SIG-M5 treated with dmso at 0.1 percent for 504 hours (cell line): ENCODE measurements at regions not wholly inside any gene's neighbourhood (a gene's known extent, or its start where the extent isn't known, plus 50 kb on each side); places are given as distances from the start of the nearest gene placed in this dataset.

ENCODE experiments used
- DNase-seq: peaks from one replicate; lab custom pipeline; 2025; ENCODE audit not compliant: unreplicated experiment; lab: John Stamatoyannopoulos, UW

- no peak for DNase-seq
These were observed 329.7 kb downstream of the FSIP2 start for GRCh38 chr2:186068139-186068801.

- no peak for DNase-seq
These were observed 331.1 kb downstream of the FSIP2 start for GRCh38 chr2:186069676-186070075.

- DNase-seq = no peak
These were observed 346.6 kb downstream of the FSIP2 start for GRCh38 chr2:186085226-186085625.

DNA sequence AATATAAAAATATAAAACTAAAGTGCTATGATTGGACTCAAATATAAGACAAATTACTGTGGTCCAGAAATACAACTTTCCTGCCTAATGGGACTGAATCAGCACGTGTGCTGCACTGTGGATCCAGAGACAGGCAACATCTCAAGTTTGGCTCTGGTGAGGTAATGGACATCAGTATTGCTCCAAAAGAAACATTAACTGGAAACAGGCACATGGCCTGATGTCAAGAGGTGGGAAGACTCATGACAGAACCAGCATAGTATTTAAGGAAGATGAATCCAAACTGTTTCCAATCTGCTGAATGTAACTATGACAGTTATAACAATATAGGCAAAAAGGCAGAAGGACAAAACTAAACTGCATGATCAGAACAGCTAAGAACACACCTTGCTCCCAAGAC is 354.6 kb downstream of the FSIP2 start:
- DNase-seq = no peak

DNA sequence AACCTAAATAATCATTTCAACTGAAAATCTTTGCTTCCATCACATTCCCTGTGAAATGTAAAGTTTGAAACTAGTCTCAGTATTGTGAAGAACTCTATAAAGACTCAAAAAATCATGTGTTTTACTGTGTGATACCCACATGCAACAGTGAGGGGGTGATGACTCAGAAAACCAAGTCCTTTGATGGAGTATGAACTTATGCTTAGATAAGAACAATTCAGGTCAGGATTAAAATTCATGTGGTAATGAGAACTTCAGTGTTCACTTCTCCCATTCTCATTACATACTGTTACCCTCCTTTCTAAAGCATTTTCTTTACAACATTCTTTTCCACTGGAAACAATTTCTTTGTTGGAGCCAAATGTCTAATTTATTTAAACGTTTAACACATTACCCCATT is 360.2 kb downstream of the FSIP2 start:
- DNase-seq = no peak

DNA sequence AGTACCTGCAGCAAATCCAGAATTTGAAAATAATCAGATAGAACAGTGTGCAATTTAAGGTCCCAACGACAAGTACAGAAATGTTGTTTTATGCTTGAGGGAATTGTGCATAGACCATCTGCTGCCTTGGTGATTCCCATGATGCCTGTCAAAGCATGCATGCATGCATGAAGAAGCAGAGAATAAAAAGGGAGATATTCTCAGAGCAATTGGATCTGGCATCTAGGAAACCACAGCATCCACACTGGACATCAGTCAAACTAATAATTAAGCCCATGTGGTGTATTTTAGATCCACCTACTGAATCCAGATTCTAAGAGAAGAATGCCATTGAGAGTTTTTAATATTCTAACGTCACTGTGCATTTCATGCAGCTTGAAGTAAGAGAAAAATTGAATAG is 361.2 kb downstream of the FSIP2 start:
- DNase-seq = no peak

DNA sequence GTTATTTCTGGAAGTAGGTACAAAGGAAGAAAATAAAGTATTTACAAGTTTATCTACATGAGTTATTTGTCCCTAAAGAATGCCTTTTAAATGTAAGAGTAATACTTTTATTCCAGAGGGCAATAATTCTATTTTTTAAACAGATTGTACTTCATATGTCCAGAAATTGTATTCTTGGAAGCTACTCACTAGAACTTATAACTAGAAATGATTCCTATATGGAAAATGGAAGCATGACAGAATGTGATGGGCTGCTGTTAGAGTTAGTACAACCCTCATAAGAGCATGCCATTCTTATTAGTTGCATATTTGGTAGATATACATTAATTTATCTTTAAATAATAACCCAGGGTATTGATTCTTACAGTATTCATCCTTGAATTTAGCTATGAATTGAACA is 362.0 kb downstream of the FSIP2 start:
- DNase-seq = no peak

DNA sequence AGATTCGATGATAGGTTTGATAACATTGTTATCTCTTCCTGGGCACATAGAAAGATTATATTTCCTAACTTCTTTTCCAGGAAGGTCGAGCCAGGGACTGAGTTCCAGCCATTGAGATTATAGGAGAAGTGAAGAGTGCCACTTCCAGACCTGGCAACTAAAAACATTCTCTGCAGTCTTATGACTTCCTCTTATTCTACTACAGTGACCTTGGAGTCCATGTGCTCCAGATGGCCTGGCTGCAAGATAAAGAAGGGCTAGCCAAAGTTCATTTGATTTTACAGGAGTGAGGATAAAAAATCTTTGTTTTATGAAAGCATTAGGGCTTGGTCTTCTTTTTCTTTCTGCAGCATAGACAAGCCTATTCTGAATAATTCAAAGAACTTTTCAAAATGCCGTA is 363.0 kb downstream of the FSIP2 start:
- DNase-seq = no peak

DNA sequence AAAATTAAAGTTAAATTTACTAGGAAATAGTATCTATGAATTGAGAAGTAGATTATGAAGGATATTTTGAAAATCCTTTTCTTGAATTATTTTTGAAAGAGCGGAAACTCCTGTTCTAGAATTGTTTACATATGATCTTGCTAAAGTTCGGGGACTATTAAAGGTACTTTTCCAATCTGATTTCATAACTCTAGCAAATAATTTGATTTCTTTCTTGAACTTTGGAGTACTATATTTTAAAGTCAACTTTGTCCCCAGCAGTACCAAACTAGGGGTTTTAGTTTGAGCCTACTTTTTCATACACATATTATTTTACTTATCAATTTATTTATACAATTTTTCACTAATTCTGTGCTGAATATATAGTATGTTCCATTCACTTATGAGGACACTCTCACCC is 364.7 kb downstream of the FSIP2 start:
- DNase-seq = no peak

DNA sequence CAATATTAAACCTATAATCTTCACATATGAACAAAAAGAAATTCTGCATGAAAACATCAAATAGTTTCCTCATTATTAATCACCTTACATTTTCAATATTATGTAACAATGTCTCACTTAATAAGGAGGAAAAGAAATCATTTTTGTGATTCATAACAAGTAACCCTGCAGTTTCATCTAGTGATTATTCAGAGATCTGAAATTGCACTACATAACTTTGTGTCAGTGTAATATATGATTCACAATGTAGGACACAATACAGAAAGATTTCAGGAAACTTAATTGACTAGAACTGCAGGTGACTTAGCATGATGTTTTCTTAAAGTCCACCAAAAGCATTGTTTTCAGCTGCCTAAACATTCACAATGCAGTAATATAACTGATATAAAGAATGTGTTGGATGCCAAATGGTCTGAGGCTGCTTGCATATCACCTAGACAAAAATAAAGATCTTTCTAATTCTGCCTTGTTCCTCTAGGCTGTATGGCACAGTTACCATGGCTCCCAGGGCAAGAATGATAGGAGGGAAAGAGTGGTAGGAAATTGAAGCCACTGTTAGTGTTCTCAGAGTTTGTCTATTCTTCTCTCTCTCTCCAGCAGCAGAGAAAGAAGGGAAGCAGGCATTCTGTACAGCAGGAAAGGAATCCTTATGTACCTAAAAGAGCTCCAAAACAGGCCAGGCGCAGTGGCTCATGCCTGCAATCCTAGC is 366.6 kb downstream of the FSIP2 start:
- no peak for DNase-seq

DNA sequence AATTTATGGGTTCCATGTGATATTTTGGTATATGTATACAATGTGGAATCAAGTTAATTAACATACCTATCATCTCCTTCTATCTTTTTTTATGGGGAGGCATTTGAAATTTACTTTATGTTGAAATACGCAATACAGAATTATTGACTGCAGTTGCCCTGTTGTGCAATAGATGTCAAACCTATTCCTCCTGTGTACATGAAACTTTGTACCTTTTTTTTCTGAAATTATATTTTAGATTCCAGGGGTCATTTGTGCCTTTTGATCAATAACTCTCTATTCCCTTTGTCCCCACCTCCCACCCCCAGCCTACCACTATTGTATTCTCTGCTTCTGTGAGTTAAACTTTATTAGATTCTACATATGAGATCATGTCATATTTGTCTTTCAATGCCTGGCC is 369.9 kb downstream of the FSIP2 start:
- DNase-seq = no peak

DNA sequence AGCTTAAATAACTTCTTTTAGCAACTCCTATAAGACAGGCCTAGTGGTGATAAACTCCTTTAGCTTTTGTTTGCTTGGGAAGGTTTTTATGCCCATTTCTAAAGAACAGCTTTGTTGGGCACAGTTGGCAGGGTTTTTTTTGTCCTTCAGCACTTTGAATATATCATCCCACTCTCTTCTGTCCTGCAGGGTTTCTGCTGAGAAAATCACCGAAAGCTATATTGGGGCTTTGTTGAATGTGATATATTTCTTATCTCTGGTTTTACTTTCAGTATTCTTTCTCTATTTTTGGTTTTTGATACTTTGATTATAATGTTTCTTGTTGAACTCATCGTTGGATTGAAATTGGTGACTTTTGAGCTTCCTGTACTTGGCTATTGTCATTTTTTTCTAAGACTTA is 372.8 kb upstream of the ZC3H15 start:
- DNase-seq = no peak

DNA sequence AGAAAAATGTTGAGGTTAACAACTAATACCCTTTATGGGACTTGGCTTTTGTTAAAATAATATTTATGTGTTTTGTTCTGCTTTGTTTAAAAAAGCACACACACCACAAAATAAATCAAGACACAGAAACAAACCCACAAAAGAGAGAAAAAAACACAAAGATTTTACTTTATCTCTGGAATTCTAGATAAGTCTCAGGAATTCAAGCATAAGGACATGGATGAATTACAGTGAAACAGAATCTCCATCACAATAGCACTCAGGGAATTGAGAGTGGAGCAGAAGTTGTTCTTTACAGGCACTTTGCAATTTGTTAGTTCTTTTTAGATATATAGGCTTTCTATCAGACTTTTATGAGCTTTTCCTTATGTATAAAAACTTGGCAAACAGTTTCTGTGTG is 360.9 kb upstream of the ZC3H15 start:
- DNase-seq = no peak

GRCh38 chr2:186125625-186126024 is 360.4 kb upstream of the ZC3H15 start:
- no peak for DNase-seq

DNA sequence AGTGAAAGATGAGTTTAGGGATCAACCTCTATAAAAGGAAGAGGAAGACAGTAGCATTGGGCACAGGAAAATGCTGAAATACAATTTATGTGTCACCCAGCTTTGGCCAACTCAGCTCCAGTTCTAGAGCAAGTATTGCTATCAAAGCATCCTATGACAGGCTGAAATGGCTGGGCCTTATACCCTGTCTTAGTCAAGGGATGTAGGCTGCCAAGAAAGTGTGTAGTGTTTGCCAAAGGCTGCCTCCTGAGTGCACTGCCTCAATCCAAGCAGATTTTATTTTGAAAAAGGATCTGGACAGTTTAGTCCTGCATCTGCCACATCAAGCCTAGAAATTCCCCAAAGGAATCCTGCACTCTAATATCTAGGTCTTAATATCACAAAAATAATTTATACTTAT is 359.9 kb upstream of the ZC3H15 start:
- DNase-seq = no peak

DNA sequence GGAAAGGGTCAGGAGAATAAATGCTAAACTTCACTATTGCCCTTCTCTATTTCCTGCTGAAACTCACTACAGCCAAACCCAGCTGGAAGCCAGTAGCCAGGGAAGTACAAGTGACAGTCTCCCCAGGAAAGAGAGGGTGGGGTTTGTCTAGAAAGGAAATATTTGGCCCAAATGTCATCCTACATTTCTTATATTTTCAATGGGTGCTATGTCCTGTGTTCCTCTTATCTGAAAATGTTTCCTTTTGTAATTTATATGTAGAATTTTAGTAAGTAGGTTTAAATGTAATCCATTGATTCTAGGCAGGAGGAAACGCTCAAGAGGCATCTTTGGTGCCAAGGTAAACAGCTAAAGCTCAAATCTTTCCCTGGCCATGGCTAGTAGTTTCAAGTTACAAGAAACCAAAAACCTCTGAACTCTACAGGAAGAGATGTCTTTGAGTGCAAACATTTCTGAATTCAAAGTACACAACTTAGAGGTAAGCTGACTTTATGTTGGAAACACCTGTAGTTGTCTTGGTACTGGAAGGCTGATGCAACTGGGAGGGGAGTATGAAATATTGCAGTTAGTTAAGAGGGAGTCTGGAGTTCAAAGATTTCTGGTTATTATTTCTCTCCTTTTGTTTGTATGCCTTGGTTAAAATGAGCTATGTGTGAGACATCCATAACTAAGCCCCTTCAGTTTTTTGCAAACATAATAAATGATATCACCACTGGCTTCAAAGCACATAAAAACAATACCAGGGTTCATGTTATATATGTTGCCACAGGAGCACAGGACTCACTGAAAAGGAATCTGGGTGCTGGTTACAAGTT is 356.1 kb upstream of the ZC3H15 start:
- no peak for DNase-seq

- DNase-seq = no peak
These were observed 355.1 kb upstream of the ZC3H15 start for GRCh38 chr2:186130748-186131641.

GRCh38 chr2:186135686-186136085 is 350.4 kb upstream of the ZC3H15 start:
- DNase-seq = no peak

DNA sequence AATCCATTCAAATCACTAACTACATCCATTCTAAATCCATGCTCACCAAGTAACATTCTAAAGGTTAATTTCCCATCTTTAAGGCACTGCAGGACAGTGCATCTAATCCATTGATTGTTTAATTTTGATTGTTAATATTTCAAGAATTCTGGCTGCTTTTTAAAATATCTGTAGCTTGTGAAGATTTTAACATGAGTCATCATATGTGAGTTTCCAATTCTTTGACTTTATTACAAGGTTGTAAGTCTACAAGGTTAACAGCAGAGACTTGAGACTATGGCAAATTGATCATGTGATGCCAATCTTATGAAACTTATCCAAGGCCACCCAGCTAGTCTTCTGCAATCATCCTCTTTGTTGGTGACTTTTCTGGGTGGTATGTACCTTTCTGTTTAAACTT is 349.2 kb upstream of the ZC3H15 start:
- no peak for DNase-seq

DNA sequence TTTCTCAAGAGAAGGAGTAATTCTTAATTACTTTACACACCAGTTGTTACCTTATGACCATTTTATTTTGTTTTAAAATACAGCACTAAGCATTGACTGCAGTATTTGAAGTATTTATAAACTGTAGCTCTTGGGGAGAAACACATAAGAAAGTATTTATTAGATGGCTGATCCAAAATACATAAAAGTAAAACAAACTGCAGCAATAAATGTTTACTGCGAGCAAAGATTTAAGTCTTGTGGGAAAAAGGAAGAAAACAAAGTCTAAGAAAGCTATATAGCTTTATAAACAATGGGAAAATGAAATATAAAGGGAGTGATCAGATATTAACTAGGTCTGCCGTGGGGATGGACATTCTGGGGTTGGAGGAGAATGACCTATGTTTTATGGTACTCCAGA is 347.2 kb upstream of the ZC3H15 start:
- DNase-seq = no peak

- no peak for DNase-seq
These were observed 327.0 kb upstream of the ZC3H15 start for GRCh38 chr2:186159101-186159500.
